Activated T-cell treated with anti-CD3 and anti-CD28 coated beads, Interleukin-2, amount 50 U/mL, for 24 hours (primary cell): ENCODE measurements at regions not wholly inside any gene's neighbourhood (a gene's known extent, or its start where the extent isn't known, plus 50 kb on each side); places are given as distances from the start of the nearest gene placed in this dataset.

Experiments
- DNase-seq: peaks from one replicate; pipeline ENCODE4 v3.0.0-alpha.2; 2020
- H3K27ac Mint-ChIP-seq: 2 replicates; pipeline ENCODE4 v1.8.0; 2020; ENCODE audit warnings: mild to moderate bottlenecking, mixed read lengths
- H3K27me3 Mint-ChIP-seq: 2 replicates; pipeline ENCODE4 v1.8.0; 2020; ENCODE audit warnings: mixed read lengths
- H3K36me3 Mint-ChIP-seq: 2 replicates; pipeline ENCODE4 v1.8.0; 2020; ENCODE audit warnings: low read depth, mixed read lengths
- H3K4me1 Mint-ChIP-seq: 2 replicates; pipeline ENCODE4 v1.8.0; 2020; ENCODE audit warnings: low read depth, mixed read lengths
- H3K4me3 Mint-ChIP-seq: 2 replicates; pipeline ENCODE4 v1.8.0; 2020; ENCODE audit warnings: mild to moderate bottlenecking, moderate library complexity, mixed read lengths
- H3K9me3 Mint-ChIP-seq: 2 replicates; pipeline ENCODE4 v1.8.0; 2020; ENCODE audit warnings: mixed read lengths

DNA sequence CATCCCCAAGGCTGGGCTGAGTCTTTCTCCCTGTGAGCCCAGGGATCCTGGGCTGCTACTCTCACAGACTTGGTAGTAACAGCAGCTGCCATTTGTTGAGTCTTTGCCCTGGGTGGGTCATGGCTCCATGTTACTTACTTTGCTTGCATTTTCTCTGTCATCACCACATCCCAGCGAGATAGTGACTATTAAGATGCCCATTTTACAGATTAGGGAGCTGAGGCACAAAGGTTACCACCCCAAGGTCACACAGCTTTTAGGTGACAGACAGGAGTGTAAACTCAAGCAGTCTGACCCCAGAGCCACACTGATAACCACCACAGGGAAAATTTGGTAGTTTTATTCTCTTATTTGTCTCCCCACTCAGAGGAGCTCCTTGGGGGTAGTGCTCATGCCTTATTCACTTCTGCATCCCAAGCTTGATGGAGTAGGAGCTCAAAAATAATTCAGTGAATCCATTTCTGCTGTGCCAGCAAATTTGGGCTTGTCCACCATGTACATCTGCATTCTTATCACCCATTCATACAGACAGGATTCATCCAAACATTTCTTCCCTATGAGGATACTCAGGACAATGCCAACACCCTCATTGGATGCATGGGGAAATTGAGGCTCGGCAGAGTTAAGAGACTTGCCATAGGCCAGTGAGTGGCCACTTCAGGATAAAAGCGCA, 263.2 kb downstream of the CBLN1 start:
- no peaks in the 10 kb centered on the region for H3K4me1 Mint-ChIP-seq
- no peaks in the 10 kb centered on the region for H3K9me3 Mint-ChIP-seq
- H3K27me3 Mint-ChIP-seq: peaks cover 14% of the 10 kb centered on the region
- H3K4me3 Mint-ChIP-seq: no peak overlapping the region
- no peak for DNase-seq
- no peaks in the 10 kb centered on the region for H3K36me3 Mint-ChIP-seq
- no peak overlapping the region for H3K27ac Mint-ChIP-seq

DNA sequence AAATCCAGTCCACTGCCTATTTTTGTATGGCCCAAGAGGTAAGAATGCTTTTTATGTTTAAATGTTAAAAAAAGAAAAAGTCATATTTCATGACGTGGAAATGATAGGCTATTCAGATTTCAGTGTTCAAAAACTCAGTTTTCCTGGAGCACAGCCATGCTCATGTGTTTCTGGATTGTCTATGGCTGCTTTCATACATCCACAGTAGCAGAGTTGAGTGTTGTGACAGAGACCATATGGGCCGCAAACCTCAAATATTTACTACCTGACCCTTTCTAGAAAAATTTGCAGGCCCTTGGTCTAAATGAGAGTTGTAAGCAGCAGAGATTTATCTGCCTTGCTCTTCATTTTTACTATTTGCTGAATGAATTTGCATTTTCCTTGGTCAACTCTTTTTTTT, 264.1 kb downstream of the CBLN1 start:
- no peak overlapping the region for H3K4me3 Mint-ChIP-seq

DNA sequence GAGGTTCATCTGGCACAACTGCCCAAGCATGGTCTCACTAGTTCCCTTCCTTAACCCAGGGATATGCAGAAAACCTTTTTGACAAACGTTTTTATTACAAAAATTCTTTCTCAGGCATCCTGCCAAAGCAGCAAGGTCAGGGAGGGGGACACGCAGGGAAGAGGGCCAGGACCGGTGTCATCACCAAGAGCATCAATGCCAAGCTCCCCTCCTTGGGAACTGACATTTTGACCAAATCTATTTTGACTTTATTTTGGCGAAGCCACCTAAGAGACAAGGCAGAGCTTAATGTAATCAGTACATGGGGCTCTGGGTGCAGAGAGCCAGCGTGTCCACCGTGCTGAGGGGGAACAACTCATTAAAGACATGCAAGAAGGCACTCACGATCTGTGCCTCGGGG, 265.2 kb downstream of the CBLN1 start:
- Mint-ChIP-seq H3K27ac (no peak overlapping the region), H3K36me3 (no peaks in the 10 kb centered on the region), H3K4me3 (no peak overlapping the region), H3K9me3 (no peaks in the 10 kb centered on the region), H3K27me3 (peaks cover 10% of the 10 kb centered on the region), H3K4me1 (no peaks in the 10 kb centered on the region)
- no peak for DNase-seq

More for the DNA sequence above, 264.1 kb downstream of the CBLN1 start:
- H3K27me3 Mint-ChIP-seq: peaks cover 14% of the 10 kb centered on the region
- no peak for DNase-seq
- no peak overlapping the region for H3K27ac Mint-ChIP-seq
- no peaks in the 10 kb centered on the region for H3K9me3 Mint-ChIP-seq
- H3K36me3 Mint-ChIP-seq: no peaks in the 10 kb centered on the region
- H3K4me1 Mint-ChIP-seq: no peaks in the 10 kb centered on the region

DNA sequence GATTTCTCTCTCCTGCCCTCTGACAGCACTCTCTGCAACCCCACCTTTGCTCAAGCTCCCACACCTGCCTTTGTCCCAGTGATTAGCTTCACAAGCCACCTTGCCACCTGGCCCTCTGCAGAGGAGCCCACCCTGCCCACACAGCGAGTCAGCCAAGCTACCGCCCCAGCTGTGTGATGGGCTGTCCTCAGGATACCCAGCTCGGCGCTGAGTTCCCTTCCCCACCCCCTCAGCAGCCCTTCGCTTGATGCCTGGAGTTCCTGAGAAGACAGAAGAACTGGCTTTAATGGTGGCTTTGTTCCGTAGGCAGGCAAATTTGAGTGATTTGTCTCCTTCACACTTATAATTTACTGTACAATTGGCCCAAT, 266.4 kb downstream of the CBLN1 start:
- H3K36me3 Mint-ChIP-seq: no peaks in the 10 kb centered on the region

DNA sequence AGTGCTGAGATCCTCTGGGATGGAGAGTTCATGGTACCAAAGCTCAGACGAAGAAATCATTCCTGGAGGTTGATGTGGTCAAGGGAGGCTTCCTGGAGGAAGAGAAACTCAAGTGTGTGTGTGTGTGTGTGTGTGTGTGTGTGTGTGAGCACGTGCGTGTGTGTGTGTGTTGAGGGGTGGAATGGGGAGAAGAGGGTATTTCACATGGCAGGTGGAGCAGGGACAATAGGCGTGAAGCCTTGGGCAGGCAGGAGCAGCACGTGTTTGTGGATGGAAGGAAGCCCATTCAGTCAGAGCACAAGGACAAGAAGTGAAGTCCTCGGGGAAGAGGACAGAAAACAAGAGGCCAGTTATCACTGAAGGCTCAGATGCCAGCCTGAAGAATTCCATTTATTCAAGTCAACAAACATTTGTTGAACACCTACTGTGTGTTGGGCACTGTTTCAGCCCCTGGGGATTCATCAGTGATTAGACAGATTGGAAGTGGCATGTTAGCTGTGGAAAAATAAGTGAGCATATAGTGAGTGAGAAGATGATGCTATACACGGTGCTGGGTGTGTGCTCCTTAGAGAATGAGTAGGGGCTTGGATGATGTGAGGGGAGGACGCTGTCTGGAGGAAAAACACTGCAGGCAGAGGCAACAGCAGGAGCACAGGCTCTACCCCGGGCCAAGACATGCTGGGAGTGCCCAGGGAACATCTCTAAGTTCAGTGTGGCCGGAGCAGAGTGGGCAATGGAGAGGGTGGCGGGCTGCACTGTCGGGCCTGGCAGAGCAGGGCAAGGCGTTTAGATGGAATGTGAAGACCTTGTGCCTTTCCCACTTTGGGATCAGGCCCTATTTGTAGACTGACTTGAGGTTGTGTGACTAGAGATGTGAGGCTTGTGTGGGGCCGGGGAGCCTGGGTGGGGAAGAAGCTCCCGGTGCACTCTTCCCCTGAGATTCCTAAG, 267.1 kb downstream of the CBLN1 start:
- Mint-ChIP-seq H3K4me3 (no peak overlapping the region), H3K27me3 (peaks cover 3% of the 10 kb centered on the region), H3K9me3 (no peaks in the 10 kb centered on the region), H3K4me1 (no peaks in the 10 kb centered on the region), H3K36me3 (no peaks in the 10 kb centered on the region), H3K27ac (no peak overlapping the region)
- DNase-seq: no peak

More for the DNA sequence above, 266.4 kb downstream of the CBLN1 start:
- DNase-seq: no peak
- H3K27ac Mint-ChIP-seq: no peak overlapping the region
- H3K27me3 Mint-ChIP-seq: peaks cover 8% of the 10 kb centered on the region
- no peak overlapping the region for H3K4me3 Mint-ChIP-seq
- no peaks in the 10 kb centered on the region for H3K9me3 Mint-ChIP-seq
- H3K4me1 Mint-ChIP-seq: no peaks in the 10 kb centered on the region

DNA sequence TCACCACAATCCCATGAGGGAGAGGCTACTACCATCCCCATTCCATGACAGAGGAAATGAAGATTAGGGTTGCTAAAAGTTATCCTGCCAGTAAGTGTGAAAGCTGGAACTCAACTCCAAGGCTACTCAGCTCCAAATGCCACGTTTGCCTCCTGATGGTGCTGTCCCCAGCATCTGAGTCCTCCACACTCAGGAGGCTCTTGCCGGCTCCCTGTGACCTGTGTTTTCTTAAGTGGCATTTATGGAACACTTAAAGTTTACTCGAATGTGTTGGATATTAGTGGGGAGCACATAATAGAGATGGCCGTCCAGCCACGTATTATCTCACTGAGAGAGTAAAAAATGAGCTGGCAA, 267.9 kb downstream of the CBLN1 start:
- H3K27me3 Mint-ChIP-seq: no peaks in the 10 kb centered on the region
- H3K4me1 Mint-ChIP-seq: no peaks in the 10 kb centered on the region
- no peaks in the 10 kb centered on the region for H3K36me3 Mint-ChIP-seq
- no peak overlapping the region for H3K27ac Mint-ChIP-seq
- H3K9me3 Mint-ChIP-seq: no peaks in the 10 kb centered on the region
- H3K4me3 Mint-ChIP-seq: no peak overlapping the region
- DNase-seq: no peak

DNA sequence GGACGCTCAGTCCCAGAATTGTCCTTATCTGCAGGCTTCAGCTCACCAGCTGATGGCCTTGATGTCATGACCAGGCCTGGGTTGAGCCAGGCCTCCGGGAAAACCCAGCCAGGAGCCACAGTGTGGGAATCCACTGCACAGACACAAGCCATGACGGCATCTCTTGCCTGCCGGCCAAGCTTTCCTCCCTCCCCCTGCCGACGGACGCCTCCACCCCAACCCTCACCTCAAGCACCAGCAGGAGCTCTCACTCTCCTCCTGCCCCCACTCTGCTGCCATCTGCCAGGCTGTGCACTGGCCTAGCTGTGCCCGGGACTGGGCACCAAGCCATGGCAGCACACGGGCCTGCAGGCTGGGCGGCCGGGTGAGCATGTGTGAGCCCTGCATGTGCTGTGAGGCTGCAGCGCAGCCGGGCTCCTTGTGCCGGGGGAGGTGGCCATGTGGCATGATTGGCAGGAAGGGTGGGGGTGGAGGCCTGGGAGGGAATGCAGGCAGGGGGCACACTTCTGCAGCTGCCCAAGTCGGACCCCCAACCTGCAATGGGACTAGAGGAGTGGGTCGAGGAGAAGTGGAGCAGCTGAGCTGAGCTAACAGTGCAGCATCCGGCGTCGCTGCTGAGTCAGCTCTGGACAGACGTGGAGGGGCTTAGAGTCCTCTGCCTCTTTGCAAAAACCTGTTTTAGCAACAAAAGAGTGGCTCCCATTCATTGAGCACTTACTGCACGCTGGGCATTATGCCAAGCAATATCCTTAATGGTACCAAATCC, 268.5 kb downstream of the CBLN1 start:
- Mint-ChIP-seq H3K36me3 (no peaks in the 10 kb centered on the region), H3K9me3 (no peaks in the 10 kb centered on the region), H3K27me3 (no peaks in the 10 kb centered on the region), H3K27ac (no peak overlapping the region), H3K4me3 (no peak overlapping the region), H3K4me1 (no peaks in the 10 kb centered on the region)
- no peak for DNase-seq

DNA sequence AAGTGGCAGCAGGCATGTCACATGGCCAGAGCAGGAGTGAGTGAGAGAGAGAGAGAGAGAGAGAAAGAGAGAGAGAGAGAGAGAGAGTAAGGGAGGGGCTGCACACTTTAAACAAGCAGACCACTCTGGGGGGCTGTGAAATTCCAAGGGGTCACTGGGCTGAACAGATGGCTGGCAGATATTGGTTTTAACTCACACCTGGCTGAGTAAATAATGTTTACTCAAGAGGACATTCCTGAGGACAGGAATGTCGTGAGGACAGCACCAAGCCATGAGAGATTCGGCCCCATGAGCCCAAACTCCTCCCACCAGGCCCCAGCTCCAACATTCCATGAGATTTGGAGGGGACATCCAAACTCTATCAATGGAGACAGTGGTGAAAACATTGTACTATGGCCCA, 269.7 kb downstream of the CBLN1 start:
- DNase-seq: no peak
- H3K36me3 Mint-ChIP-seq: no peaks in the 10 kb centered on the region
- no peaks in the 10 kb centered on the region for H3K4me1 Mint-ChIP-seq

DNA sequence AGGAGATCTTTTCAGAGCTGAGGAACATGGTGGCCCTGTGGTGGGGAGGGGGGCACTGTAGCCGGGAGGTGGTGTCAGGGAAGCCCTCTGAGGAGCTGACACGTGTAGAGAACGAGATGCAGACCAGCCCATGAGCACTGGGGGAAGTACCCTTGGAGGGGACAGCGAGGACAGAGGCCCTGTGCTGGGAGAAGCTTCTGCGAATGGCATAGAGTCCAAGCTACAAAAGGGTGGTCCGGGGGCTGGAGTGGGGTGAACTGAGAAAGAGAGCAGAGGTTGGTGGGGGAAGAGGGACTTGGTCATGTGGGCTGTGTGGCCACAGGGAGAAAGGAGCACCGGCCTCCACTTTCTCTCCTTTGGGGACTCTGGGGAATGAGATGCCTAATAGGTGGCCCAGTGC, 270.8 kb downstream of the CBLN1 start:
- H3K4me1 Mint-ChIP-seq: no peaks in the 10 kb centered on the region
- H3K27me3 Mint-ChIP-seq: no peaks in the 10 kb centered on the region
- no peak overlapping the region for H3K4me3 Mint-ChIP-seq
- H3K9me3 Mint-ChIP-seq: no peaks in the 10 kb centered on the region
- no peak for DNase-seq
- no peaks in the 10 kb centered on the region for H3K36me3 Mint-ChIP-seq
- no peak overlapping the region for H3K27ac Mint-ChIP-seq

More for the DNA sequence above, 269.7 kb downstream of the CBLN1 start:
- no peak overlapping the region for H3K4me3 Mint-ChIP-seq
- no peaks in the 10 kb centered on the region for H3K9me3 Mint-ChIP-seq
- H3K27me3 Mint-ChIP-seq: no peaks in the 10 kb centered on the region
- no peak overlapping the region for H3K27ac Mint-ChIP-seq

DNA sequence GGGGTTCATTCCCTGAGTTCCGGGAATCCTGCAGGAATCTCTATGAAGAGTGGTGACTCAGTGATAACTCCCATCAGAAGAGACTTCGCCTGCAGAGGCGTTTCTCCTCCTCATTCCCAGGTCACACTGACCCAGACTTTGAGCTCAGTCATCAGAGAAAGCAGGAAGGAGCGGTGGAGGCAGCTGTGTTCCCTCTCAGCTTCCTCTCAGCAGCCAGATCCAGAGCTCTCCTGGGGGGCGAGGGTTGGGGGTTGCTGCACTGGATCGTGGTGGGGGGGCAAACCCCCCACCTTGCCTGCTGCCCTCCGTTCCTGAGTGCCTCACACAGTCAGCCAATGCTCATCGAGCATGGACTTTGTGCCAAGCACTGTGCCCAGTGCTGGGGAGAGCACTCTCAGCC, 271.2 kb downstream of the CBLN1 start:
- Mint-ChIP-seq H3K27ac (no peak overlapping the region), H3K27me3 (no peaks in the 10 kb centered on the region), H3K36me3 (no peaks in the 10 kb centered on the region), H3K4me1 (no peaks in the 10 kb centered on the region), H3K4me3 (no peak overlapping the region), H3K9me3 (no peaks in the 10 kb centered on the region)
- DNase-seq: no peak

DNA sequence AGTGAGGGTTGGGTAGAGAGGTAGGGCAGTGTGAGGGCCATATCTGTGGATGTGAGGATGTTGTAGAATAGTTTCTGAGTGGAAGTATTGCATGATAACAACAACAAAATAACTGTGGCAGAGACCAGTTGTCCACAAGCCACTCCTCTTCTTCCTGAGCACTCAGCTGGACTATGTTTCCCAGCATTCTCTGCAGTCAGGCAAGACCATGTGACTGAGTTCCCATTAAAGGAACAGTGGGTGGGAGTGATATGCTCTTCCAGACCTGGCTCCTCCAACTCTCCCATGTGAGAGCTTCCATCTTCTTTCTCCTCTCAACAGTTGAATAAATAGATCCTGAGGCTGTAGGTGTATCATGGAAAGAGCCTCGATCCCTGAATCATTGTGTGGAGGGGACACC, 272.4 kb downstream of the CBLN1 start:
- no peaks in the 10 kb centered on the region for H3K9me3 Mint-ChIP-seq

DNA sequence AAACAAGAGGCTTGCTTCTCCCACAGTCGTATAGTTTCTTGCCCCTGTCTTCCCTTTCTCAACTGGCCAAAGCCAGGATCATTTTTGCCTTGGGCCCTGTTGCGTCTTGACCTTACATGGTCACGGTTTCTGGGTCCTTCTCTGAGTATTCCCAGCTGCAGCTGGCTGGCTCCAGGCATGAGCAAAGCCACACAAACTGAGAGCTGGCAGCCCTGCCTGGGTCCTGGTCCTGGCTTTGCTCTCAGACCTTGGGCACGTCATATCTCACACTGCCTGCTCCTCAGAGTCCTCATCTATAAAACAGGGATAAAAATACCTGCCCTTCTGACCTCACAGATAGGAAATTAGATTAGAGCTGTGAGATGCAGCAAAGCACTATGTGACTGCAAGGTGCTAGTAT, 277.6 kb downstream of the CBLN1 start:
- no peak overlapping the region for H3K27ac Mint-ChIP-seq
- peaks cover 3% of the 10 kb centered on the region for H3K9me3 Mint-ChIP-seq
- no peak overlapping the region for H3K4me3 Mint-ChIP-seq

More for the DNA sequence above, 272.4 kb downstream of the CBLN1 start:
- Mint-ChIP-seq H3K36me3 (no peaks in the 10 kb centered on the region), H3K27me3 (no peaks in the 10 kb centered on the region), H3K27ac (no peak overlapping the region), H3K4me3 (no peak overlapping the region), H3K4me1 (no peaks in the 10 kb centered on the region)
- DNase-seq: no peak

DNA sequence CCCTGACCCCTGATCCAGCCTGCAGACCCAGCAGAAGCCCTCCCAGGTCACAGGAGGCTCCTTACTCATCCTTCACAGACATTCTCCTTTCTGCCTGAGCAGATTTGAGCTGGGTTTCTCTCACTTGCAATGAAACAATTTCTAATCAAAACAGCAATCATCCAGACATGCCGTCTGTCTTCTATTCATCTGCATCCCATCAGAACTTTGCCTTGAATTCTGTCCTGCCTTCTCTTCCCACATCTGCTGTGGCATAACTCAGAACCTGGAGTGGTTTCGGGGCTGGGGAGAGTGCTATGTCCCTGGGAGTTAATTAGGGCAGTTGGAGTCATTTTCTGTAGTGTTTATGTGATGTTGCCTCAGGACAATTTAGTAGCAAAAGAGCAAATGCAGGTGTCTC, 278.6 kb downstream of the CBLN1 start:
- Mint-ChIP-seq H3K27ac (no peak overlapping the region), H3K27me3 (no peaks in the 10 kb centered on the region), H3K36me3 (no peaks in the 10 kb centered on the region), H3K4me3 (no peak overlapping the region), H3K9me3 (peaks cover 3% of the 10 kb centered on the region), H3K4me1 (no peaks in the 10 kb centered on the region)
- DNase-seq: no peak

More for the DNA sequence above, 277.6 kb downstream of the CBLN1 start:
- H3K27me3 Mint-ChIP-seq: no peaks in the 10 kb centered on the region
- H3K36me3 Mint-ChIP-seq: no peaks in the 10 kb centered on the region
- no peaks in the 10 kb centered on the region for H3K4me1 Mint-ChIP-seq
- DNase-seq: no peak

DNA sequence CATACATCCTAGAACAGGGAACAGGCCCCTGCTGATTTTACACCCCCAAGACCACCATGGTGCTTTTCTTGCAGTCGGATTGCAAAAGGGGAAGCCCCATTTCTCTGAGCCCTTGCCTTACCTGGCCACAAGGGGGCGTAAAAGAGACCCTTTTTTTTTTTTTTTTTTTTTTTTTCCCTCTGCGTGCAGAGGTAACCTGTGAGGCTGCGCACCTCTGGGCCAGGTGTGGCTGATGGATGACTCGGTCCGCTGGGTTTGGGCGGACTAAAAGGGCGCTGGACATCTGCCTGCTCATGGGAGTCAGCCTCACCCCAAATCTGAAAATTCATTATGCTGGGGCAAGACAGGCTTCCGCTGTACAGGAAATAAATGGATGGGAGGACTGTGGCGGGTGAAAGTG, 281.0 kb downstream of the CBLN1 start:
- DNase-seq: no peak
- no peak overlapping the region for H3K27ac Mint-ChIP-seq
- H3K9me3 Mint-ChIP-seq: peaks cover 3% of the 10 kb centered on the region
- no peaks in the 10 kb centered on the region for H3K4me1 Mint-ChIP-seq
- H3K36me3 Mint-ChIP-seq: no peaks in the 10 kb centered on the region
- no peaks in the 10 kb centered on the region for H3K27me3 Mint-ChIP-seq
- H3K4me3 Mint-ChIP-seq: no peak overlapping the region

DNA sequence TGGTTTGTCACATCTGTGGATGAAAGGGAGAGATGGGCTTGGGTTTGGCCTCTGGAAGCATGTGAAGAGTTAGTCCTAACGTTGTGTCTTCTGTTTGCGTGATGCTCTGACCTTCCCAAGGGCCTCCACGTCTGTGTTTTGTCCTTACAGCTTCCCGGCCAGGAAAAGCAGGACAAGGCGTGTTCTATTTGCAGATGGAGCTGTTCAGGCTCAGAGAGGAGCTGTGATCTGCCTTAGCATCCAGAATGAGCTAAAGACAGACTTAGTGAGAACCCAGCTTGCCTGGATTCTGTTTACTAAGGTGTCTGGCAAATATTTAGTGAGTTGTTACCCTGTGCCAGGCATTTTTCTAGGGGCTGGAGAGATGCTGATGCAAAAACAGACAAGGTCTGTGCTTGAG, 282.1 kb downstream of the CBLN1 start:
- H3K36me3 Mint-ChIP-seq: no peaks in the 10 kb centered on the region
- DNase-seq: no peak
- no peak overlapping the region for H3K4me3 Mint-ChIP-seq
- no peak overlapping the region for H3K27ac Mint-ChIP-seq
- H3K4me1 Mint-ChIP-seq: no peaks in the 10 kb centered on the region
- no peaks in the 10 kb centered on the region for H3K27me3 Mint-ChIP-seq
- H3K9me3 Mint-ChIP-seq: peaks cover 3% of the 10 kb centered on the region
